ENCODE measurements at regions not wholly inside any gene's neighbourhood (a gene's known extent, or its start where the extent isn't known, plus 50 kb on each side); places are given as distances from the start of the nearest gene placed in this dataset.
"Not testable (repeated sequence)": the region's sequence is repeated elsewhere in the genome, so short reads cannot be mapped to it uniquely, and the experiment has no call there.

- no peak for DNase-seq
These were observed 195.9 kb downstream of the XPNPEP1 start for GRCh38 chr10:109727436-109727835.

- DNase-seq = no peak
These were observed 196.8 kb downstream of the XPNPEP1 start for GRCh38 chr10:109726473-109726872.

- no peak for DNase-seq
These were observed 200.0 kb downstream of the XPNPEP1 start for GRCh38 chr10:109723305-109723704.

DNA sequence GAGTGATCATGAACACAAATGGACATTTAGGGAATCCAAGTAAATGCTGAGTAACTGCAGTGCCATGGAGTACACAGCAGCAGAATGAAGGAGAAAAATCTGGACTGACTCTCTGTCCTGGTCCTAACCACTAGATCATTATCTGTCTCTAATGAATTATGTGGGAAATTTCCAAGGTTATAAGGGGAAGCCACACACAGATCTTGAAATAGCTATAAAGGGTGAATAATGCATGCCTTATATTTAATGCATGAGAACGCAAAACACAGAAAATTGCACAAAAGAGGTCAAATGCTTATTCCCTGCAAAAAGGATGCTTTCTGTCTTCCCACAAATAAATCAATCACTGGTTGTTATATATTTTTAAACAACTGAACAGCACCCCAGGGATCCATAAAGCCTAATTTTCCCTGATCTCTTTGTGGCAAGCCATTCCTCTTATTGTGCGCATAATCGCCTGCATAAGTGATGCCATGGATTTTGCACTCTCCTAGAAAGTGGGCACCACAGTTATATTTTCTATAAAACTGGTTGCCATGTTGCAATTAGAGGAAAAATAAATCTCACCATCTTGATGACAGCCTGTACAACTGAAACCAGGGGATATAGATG, 201.8 kb downstream of the XPNPEP1 start:
- DNase-seq = no peak

DNA sequence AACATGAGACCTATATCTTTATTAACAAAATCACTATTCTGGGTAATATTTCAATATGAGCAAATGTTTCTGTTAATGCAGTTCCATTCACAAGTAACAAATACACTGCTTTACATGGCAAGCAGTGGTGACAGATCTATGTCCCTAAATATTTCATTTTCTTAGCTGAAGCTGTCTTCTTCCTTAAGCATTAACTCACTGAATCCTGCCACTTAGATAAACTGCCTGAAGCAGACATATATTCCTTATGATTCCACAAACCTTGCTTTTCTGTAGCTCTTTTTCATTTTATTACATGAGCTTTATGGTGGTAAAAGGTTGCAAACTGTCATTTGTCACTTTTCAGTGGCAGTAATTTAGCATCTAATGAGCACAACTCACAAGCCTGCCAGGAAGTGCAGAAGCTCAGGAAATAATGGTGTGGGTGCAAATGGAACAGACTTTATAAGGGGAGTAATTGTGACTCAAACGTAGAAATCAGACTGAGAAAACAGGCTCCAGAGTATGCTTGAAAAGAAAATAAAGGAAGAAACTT, 217.2 kb downstream of the XPNPEP1 start:
- DNase-seq = no peak

- no peak for DNase-seq
These were observed 221.6 kb downstream of the XPNPEP1 start for GRCh38 chr10:109701633-109702215.

DNA sequence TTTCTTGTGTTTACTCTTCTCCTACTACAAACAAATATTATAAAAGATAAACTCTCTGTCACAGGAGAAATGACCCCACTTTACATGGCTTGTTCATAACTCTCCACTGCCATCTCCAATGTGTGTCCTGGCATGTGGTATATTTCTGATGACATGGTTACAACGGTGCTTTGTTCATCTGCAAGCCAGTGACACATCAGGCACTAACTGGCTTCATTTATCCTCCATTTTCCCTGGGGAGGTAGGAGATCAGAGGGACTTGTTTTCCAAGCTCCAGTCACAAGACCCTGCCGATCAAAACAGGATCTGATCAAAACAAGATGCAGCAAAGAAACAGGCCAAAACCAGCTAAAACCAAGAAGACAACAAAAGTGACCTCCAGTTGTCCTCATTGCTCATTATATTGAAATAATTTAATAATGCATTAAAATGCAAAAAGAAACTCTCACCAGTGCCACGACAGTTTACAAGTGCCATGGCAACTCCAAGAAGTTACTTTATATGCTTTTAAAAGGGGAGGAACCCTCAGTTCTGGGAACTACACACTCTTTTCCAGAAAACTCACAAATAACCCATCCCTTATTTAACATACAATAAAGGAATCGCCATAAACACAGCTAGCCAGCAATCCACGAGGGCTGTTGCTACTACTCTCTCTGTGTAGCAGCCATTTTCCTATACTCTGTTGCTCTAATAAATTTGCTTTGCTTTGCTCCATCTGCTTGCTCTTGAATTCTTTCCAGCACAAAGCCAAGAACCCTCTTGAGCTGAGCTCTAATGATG, 224.2 kb downstream of the XPNPEP1 start:
- no peak for DNase-seq

- DNase-seq = no peak
These were observed 225.2 kb downstream of the XPNPEP1 start for GRCh38 chr10:109698086-109698485.

DNA sequence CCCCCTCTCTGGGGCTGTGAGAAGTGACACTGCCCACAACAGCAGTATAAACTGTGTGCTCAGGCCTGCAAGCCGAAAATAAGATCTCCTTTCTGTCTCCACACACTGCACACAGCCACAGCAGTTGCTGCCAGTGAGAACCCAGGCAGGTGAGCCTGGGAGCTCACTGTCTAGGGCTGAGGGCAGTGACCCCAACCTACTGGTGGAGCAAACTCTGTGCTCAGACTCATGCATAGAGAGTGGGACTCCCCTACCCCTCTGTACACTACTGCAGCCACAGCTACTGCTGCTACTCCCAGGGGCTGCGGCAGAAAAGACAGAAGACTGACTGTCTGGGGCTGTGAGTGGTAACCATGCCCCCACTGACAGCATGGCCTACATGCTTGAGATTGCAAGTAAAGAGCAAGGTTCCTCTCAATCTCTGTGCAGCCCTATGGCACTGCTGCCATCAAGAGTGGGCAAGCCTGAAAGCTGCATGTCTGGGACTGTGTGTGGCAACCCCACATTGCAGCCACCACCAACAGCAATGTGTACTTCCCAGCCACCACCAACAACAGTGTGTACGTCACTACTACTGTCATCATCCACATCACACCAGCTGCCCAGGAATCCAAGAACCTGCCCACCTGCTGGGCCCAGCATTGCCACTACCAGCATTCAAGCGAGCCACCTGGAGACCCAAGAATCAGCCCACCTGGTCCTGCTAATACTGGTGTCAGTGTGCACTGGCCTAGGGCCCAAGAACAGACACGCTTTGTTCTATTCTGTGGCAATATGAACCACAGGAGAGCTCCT, 226.1 kb downstream of the XPNPEP1 start:
- DNase-seq = no peak

GRCh38 chr10:109696462-109696861, 226.8 kb downstream of the XPNPEP1 start:
- no peak for DNase-seq

DNA sequence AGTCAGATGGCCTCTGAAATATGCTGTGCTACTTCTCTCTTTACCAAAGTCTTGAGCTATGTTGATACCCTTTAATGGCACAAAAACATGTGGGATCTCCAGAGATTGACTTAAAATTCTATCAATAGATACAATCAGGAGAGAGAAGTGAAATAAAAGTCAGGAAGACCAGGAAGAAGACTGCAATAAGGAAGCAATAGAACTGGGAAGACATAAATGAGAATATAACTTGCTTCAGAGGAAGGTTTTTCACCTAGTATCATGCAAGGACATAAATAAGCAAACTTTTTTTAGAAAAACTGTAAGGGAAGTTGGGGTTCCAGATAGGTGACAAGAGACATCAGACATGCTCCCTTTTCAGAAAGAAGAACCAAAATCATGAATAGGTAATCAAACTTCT, 227.3 kb downstream of the XPNPEP1 start:
- no peak for DNase-seq

- DNase-seq = no peak
These were observed 233.5 kb downstream of the XPNPEP1 start for GRCh38 chr10:109689785-109690184.

DNA sequence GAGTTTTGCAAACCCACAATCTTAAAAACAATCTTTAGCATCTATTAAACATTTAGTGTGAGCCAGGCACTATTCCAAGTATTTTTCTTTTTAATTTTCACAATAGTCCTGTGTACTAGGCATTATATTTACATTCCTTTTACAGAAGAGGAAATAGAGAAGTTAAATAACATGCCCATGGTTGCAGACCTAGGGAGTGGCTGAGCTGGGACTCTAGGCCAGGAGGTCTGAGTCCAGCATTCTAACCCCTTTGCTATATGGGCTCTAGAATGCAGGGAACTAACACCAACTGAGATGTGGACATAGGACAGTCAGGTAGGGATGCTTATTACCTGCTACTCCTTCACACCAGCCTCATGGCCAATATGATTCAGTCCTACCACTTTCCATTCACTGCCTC, 243.8 kb downstream of the XPNPEP1 start:
- no peak for DNase-seq

DNA sequence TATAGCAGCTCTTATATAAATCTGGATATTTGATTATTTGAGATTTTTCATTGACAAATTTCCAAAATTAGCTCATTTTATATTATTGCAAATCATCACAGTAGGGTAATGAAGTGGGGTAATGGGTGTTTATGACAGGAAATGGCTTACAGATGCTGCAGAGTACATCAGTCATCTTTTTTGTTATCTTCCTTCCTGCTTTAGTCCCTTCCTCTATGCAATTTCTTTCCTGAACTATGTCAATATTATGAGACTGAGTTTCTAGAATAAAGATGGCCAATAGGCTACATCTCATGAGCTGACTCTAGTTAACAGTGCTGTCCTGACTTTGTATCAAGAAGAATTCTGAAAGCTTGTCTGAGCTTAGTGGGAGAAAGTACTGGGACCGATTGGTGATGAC, 244.5 kb downstream of the XPNPEP1 start:
- no peak for DNase-seq

- DNase-seq = no peak
These were observed 246.6 kb downstream of the XPNPEP1 start for GRCh38 chr10:109676703-109677102.

DNA sequence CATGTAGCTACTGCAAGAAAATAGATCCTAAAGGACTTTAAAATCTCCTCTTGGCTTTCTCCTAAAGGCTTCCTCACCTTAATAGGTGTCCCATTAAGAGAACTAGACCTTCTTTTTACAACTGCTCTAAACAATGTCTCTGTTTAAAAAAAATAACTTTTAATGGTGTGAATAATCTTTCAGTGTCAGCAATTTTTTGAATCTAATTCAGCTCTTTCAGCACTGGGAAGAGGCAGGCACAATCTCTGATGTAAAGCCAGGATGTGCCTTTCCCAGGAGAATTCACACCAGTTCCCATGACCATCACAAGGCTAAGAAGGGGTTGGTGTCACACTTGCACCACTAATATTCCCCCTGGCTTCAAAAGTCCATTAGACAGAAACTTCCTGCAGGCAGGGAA, 254.6 kb downstream of the XPNPEP1 start:
- DNase-seq = no peak

GRCh38 chr10:109668154-109668665, 255.1 kb downstream of the XPNPEP1 start:
- DNase-seq = no peak

- no peak for DNase-seq
These were observed 258.0 kb downstream of the XPNPEP1 start for GRCh38 chr10:109665321-109665720.

GRCh38 chr10:109664554-109664953, 258.8 kb downstream of the XPNPEP1 start:
- no peak for DNase-seq

DNA sequence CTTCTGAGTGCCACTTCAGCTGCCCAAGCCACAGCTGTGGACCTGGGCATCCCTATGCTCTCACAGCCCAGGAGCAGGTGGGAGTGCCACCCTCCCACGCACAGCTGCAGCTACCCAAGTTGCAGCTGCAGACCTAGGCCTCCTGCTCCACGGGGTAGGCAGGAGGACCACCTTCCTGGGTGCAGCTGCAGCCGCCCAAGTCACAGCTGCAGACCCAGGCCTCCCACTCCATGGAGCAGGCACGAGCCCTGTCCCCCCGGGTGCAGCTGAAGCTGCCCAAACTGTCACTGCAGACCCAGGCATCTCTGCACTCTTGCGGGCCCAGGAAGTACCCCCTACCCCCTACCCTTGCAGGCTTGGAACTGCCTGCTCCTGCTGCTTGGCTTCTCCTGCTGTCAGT, 260.2 kb downstream of the XPNPEP1 start:
- no peak for DNase-seq

DNA sequence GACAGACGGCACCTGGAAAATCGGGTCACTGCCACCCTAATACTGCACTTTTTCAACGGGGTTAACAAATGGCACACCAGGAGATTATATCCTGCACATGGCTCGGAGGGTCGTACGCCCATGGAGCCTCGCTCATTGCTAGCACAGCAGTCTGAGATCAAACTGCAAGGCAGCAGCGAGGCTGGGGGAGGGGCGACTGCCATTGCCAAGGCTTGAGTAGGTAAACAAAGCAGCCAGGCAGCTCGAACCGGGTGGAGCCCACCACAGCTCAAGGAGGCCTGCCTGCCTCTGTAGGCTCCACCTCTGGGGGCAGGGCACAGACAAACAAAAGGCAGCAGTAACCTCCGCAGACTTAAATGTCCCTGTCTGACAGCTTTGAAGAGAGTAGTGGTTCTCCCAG, 270.7 kb downstream of the XPNPEP1 start:
- not testable (repeated sequence) for DNase-seq

DNA sequence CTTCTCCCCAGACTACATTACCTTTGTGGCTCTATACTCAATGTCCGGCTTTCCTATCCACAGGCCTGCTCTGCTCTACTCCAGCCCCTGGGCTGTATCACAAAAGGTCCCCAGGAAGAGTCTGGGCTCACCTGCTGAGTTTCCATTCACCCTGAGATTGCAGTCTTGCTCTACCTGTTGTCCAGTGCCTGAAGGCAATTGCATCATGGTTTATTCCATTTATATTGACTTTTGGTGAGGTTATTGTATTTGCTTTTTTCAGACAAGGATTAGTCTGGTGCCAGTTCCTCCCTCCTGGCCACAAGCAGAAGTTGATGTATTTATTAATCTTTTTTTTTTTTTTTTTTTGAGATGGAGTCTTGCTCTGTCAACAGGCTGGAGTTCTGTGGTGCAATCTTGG, 273.1 kb downstream of the XPNPEP1 start:
- DNase-seq = no peak

DNA sequence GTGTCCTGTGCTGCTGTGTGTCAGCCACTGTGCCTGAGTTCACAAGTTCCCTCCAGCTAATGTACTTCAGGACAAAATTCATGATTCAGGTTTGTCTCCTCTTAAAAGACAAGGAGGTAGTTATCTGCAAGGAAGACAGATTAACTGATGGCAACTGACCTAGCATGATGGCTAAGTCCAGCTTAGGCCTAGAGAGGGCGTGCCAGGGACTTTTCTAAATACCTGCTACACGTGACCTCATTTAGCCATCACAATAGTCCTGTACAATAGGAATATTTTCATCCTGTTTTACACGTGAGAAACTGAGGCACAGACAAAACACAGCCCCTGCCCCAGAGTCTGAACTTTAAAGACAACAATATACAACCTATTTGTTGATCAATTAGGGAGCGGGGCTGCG, 275.7 kb downstream of the XPNPEP1 start:
- no peak for DNase-seq

Data from inflammatory macrophage treated with lipopolysaccharide for 4 hours (primary cell).